C4-2B (cell line): ENCODE measurements at regions not wholly inside any gene's neighbourhood (a gene's known extent, or its start where the extent isn't known, plus 50 kb on each side); places are given as distances from the start of the nearest gene placed in this dataset.

Experiments used
- H3K27ac ChIP-seq: fragments of 450-650 bp; 2 replicates; pipeline ENCODE4 v1.5.1; 2017
- CTCF ChIP-seq: fragments of 450-650 bp; conservative IDR thresholded peaks from 2 replicates; pipeline ENCODE4 v1.5.1; 2017; ENCODE audit warnings: mild to moderate bottlenecking
- ZFX ChIP-seq: fragments of 450-650 bp; IDR thresholded peaks from 2 replicates; pipeline ENCODE4 v1.6.1; 2017

GRCh38 chr20:37615340-37616109 lies 78.3 kb upstream of the CTNNBL1 start:
- H3K27ac ChIP-seq, result no peak overlapping the region
- TF ChIP-seq ZFX (no peak), CTCF (peak; percentile 88)

DNA sequence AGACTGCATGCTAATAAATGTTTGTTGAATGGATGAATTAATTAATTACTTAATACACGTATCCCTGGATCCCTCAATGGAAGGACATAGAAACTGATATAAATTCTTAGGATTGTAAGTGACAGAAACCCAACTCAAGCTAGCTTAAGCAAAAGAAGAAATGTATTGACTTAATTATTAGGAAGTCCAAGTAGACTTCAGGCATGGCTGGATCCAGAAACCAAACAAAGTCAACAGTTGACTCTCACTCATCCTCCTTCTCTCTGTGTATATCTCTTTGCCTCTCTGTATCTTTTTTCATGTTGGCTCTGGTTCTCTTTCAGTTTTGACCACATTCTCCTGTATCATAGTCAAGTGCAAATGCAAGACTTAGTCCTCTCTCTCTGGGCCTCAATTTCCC lies 82.0 kb upstream of the CTNNBL1 start:
- TF ChIP-seq ZFX (no peak), CTCF (no peak)

DNA sequence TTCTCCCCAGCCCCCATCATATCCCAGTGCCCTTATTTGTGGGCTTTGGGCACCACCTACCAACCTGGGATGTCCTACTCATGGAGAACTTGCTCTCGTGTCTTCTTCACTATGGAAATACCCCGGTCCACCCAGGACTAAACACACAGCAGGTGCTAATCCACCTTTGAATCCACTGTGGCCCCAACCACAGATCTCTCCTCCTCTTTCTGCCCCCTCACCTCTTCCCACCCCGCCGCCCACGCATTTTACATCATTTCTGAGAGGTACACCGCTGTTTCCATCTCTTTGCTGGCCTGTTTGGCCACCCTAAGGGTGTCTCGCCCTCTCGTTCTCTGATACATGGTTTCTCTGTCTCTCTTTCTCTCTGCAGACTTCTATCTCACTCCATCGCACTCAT lies 82.5 kb upstream of the CTNNBL1 start:
- TF ChIP-seq CTCF, result no peak
- no peak for TF ChIP-seq ZFX
- H3K27ac ChIP-seq, result no peak overlapping the region

More for the DNA sequence above, 82.0 kb upstream of the CTNNBL1 start:
- no peak overlapping the region for H3K27ac ChIP-seq

DNA sequence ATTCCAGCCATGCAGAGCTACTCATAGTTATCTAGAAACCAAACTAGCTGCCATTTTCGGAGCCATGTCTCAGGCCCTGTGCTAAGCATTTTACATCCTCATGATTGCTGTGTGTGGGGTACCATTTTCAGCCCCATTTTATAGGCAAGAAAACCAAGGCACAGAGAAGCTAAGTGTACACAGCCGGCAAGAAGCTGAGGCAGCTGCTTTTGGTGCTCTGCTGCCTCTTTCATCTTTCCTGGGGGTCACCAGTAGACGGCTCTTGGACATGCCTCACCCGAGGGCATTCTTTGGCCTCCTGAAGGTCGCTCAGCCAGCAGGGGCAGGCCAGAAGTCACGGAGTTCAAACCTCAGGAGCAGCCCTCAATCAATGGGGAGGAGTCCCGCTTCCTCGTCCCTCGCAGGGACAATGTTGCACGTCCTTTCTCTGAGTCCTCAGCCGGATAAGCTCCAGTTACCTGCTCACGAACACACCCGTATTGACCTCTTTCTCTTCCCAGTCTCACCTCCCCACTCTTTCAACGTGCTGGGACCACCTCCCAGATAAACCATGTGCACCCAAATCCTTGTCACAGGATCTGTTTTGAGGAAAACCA lies 82.6 kb upstream of the BLCAP start:
- TF ChIP-seq CTCF, result no peak
- TF ChIP-seq ZFX, result no peak
- H3K27ac ChIP-seq, result no peak overlapping the region

DNA sequence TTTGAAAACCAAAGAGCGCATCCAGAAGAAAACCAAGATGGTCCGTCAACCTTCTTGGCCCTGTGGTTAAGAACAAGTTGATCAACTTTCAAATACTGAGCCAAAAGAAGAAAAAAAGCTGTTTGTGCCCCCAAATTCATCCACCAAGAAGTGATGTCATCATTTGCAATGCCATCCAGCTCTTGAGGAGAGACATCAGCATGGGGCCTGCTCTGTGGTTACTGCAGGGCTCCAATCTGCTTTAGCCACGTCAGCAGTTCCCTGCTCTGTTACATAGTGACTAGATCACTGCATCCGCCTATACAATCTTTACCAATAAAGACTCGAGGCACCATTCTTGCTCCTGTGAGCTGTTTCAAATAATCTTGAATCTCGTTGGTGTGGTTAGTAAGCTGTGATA lies 75.0 kb upstream of the BLCAP start:
- H3K27ac ChIP-seq, result no peak overlapping the region
- TF ChIP-seq ZFX (no peak), CTCF (no peak)

- H3K27ac ChIP-seq, result no peak overlapping the region
- TF ChIP-seq ZFX (no peak), CTCF (no peak)
These were observed 72.8 kb upstream of the BLCAP start for GRCh38 chr20:37600486-37600885.

- TF ChIP-seq CTCF (no peak), ZFX (no peak)
- H3K27ac ChIP-seq, result no peak overlapping the region
These were observed 71.1 kb upstream of the BLCAP start for GRCh38 chr20:37598575-37599342.
